ENCODE measurements at regions not wholly inside any gene's neighbourhood (a gene's known extent, or its start where the extent isn't known, plus 50 kb on each side); places are given as distances from the start of the nearest gene placed in this dataset.

DNA sequence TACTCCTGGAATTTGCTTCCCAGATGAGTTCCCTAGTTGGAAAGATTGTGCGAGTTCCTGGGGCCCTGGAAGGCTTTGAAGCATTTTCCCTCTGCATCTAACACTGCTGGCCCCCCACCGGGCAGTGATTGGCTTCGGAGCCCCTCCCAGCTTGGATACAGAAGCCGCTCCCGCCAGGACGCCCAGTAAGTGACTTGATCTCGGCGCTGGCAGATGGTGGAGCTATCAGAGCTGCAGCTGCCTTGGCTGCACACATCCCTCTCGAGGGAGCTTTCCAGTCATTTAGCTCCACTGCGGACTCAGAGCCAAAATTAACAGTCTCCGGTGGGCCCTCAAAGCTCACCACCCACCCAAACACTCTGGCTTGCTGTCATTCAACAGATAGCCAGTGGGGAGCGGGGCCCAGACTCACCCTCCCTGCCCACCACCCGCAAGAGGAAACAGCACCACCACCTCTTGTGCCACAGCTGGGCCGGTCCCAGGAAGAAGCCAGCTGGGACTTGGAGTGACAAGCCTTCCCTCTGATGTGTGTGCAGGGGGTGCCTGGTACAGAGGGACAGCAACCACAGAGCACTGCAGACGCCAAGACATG, 162.3 kb downstream of the TRIM29 start:
- TF ChIP-seq, protein P1, sequence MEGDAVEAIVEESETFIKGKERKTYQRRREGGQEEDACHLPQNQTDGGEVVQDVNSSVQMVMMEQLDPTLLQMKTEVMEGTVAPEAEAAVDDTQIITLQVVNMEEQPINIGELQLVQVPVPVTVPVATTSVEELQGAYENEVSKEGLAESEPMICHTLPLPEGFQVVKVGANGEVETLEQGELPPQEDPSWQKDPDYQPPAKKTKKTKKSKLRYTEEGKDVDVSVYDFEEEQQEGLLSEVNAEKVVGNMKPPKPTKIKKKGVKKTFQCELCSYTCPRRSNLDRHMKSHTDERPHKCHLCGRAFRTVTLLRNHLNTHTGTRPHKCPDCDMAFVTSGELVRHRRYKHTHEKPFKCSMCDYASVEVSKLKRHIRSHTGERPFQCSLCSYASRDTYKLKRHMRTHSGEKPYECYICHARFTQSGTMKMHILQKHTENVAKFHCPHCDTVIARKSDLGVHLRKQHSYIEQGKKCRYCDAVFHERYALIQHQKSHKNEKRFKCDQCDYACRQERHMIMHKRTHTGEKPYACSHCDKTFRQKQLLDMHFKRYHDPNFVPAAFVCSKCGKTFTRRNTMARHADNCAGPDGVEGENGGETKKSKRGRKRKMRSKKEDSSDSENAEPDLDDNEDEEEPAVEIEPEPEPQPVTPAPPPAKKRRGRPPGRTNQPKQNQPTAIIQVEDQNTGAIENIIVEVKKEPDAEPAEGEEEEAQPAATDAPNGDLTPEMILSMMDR (IDR thresholded peaks at IDR 0.05; ENCODE audit: insufficient read depth, low read depth, low read length), result no peak
- no peak for TF ChIP-seq EZH2 (IDR thresholded peaks at IDR 0.05; ENCODE audit: insufficient read depth, low read length)
- Histone ChIP-seq H3K4me2 (ENCODE audit: low read length) (no peak overlapping the region), H3K4me1 (ENCODE audit: insufficient read depth, low read length) (no peaks in the 10 kb centered on the region), H3K9ac (ENCODE audit: low read length) (no peak overlapping the region), H3K27me3 (ENCODE audit: insufficient read depth, low read length) (peaks cover 9% of the 10 kb centered on the region), H3K27ac (ENCODE audit: low read depth, low read length) (no peak overlapping the region), H2AFZ (ENCODE audit: low read depth, low read length) (no peak overlapping the region), H3K36me3 (ENCODE audit: insufficient read depth, low read length) (no peaks in the 10 kb centered on the region), H3K9me3 (ENCODE audit: insufficient read depth, low read depth, low read length) (no peaks in the 10 kb centered on the region), H3K4me3 (ENCODE audit: insufficient read depth, low read depth, low read length) (no peak overlapping the region), H4K20me1 (ENCODE audit: insufficient read depth, low read length) (no peaks in the 10 kb centered on the region), H3K79me2 (ENCODE audit: insufficient read depth, low read length) (no peaks in the 10 kb centered on the region)
- peaks cover 2% of the 10 kb centered on the region for H3K36me3 Mint-ChIP-seq (ENCODE audit: low read depth, unreplicated experiment)
- H3K27me3 Mint-ChIP-seq (ENCODE audit: low read depth, unreplicated experiment), result peaks cover 56% of the 10 kb centered on the region
- no peak overlapping the region for H3K27ac Mint-ChIP-seq (ENCODE audit: unreplicated experiment)
- DNase-seq (ENCODE audit: low read depth) (no peak), FAIRE-seq (no peak)
- peaks cover 7% of the 10 kb centered on the region for H3K9me3 Mint-ChIP-seq (ENCODE audit: unreplicated experiment)
- no peak overlapping the region for H3K4me3 Mint-ChIP-seq (ENCODE audit: unreplicated experiment)
- peaks cover 10% of the 10 kb centered on the region for H3K4me1 Mint-ChIP-seq (ENCODE audit: low read depth, unreplicated experiment)

DNA sequence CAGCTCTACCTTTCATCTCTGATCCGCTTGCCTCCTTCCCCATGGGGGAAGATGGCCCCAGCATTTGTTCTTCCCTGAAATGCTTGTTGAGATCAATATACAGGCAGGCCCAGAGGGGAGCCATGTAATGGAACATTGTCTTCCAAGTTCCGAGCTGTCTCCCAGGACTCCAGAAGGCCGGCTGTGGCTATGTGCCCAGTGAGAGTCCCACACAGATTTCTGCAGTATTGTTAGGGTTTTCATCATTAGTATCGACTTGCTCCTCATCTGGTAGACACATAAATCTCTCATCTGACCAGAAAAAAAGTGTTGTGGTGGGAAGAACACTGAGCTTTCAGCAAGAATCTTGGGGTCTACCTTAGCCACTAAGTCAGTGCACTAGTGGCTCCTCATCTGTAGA, 163.4 kb downstream of the TRIM29 start:
- H3K4me2 ChIP-seq (ENCODE audit: low read length), result no peak overlapping the region
- no peak for FAIRE-seq
- H3K9me3 ChIP-seq (ENCODE audit: insufficient read depth, low read depth, low read length), result no peaks in the 10 kb centered on the region
- peaks cover 9% of the 10 kb centered on the region for H3K27me3 ChIP-seq (ENCODE audit: insufficient read depth, low read length)
- no peak overlapping the region for H3K27ac ChIP-seq (ENCODE audit: low read depth, low read length)
- no peak overlapping the region for H2AFZ ChIP-seq (ENCODE audit: low read depth, low read length)
- no peak overlapping the region for H3K4me3 ChIP-seq (ENCODE audit: insufficient read depth, low read depth, low read length)
- H3K9me3 Mint-ChIP-seq (ENCODE audit: unreplicated experiment), result peaks cover 7% of the 10 kb centered on the region
- H3K36me3 ChIP-seq (ENCODE audit: insufficient read depth, low read length), result no peaks in the 10 kb centered on the region
- no peak for TF ChIP-seq EZH2 (IDR thresholded peaks at IDR 0.05; ENCODE audit: insufficient read depth, low read length)
- TF ChIP-seq, protein P1 (IDR thresholded peaks at IDR 0.05; ENCODE audit: insufficient read depth, low read depth, low read length), result no peak
- H3K4me1 ChIP-seq (ENCODE audit: insufficient read depth, low read length), result no peaks in the 10 kb centered on the region
- no peak for DNase-seq (ENCODE audit: low read depth)
- no peak overlapping the region for H3K4me3 Mint-ChIP-seq (ENCODE audit: unreplicated experiment)
- no peak overlapping the region for H3K27ac Mint-ChIP-seq (ENCODE audit: unreplicated experiment)
- no peaks in the 10 kb centered on the region for H4K20me1 ChIP-seq (ENCODE audit: insufficient read depth, low read length)
- no peak overlapping the region for H3K9ac ChIP-seq (ENCODE audit: low read length)
- H3K4me1 Mint-ChIP-seq (ENCODE audit: low read depth, unreplicated experiment), result peaks cover 10% of the 10 kb centered on the region
- H3K36me3 Mint-ChIP-seq (ENCODE audit: low read depth, unreplicated experiment), result no peaks in the 10 kb centered on the region
- no peaks in the 10 kb centered on the region for H3K79me2 ChIP-seq (ENCODE audit: insufficient read depth, low read length)
- H3K27me3 Mint-ChIP-seq (ENCODE audit: low read depth, unreplicated experiment), result peaks cover 56% of the 10 kb centered on the region

DNA sequence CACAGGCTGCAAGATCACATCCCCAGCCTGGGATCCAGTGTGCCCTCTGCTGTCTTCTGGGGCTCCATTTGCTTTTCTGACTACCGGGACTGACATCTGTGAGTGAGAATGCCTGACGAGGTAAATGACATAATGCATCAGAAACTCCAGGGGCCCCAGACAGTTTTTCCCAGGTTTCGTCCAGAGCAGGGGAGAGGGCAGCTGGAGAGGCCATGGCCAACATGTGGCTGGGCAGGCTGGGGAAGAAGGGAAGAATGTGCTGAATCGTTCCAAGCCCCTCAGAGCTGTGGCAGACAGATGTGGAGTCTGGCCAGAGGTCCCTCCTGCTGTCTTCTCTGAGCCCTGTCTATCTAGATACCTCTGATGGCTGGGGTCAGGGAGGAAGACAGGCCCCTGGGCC, 163.9 kb downstream of the TRIM29 start:
- Mint-ChIP-seq H3K4me1 (ENCODE audit: low read depth, unreplicated experiment) (peaks cover 10% of the 10 kb centered on the region), H3K4me3 (ENCODE audit: unreplicated experiment) (no peak overlapping the region), H3K36me3 (ENCODE audit: low read depth, unreplicated experiment) (no peaks in the 10 kb centered on the region), H3K27me3 (ENCODE audit: low read depth, unreplicated experiment) (peaks cover 52% of the 10 kb centered on the region), H3K27ac (ENCODE audit: unreplicated experiment) (no peak overlapping the region), H3K9me3 (ENCODE audit: unreplicated experiment) (peaks cover 7% of the 10 kb centered on the region)
- no peak overlapping the region for H3K4me2 ChIP-seq (ENCODE audit: low read length)
- no peaks in the 10 kb centered on the region for H3K4me1 ChIP-seq (ENCODE audit: insufficient read depth, low read length)
- H3K27me3 ChIP-seq (ENCODE audit: insufficient read depth, low read length), result peaks cover 9% of the 10 kb centered on the region
- H3K36me3 ChIP-seq (ENCODE audit: insufficient read depth, low read length), result no peaks in the 10 kb centered on the region
- no peaks in the 10 kb centered on the region for H3K79me2 ChIP-seq (ENCODE audit: insufficient read depth, low read length)
- no peak overlapping the region for H2AFZ ChIP-seq (ENCODE audit: low read depth, low read length)
- no peaks in the 10 kb centered on the region for H3K9me3 ChIP-seq (ENCODE audit: insufficient read depth, low read depth, low read length)
- H3K4me3 ChIP-seq (ENCODE audit: insufficient read depth, low read depth, low read length), result no peak overlapping the region
- TF ChIP-seq, protein P1 (IDR thresholded peaks at IDR 0.05; ENCODE audit: insufficient read depth, low read depth, low read length), result no peak
- no peak for TF ChIP-seq EZH2 (IDR thresholded peaks at IDR 0.05; ENCODE audit: insufficient read depth, low read length)
- H3K9ac ChIP-seq (ENCODE audit: low read length), result no peak overlapping the region
- FAIRE-seq, result no peak
- no peak for DNase-seq (ENCODE audit: low read depth)
- H3K27ac ChIP-seq (ENCODE audit: low read depth, low read length), result no peak overlapping the region
- no peaks in the 10 kb centered on the region for H4K20me1 ChIP-seq (ENCODE audit: insufficient read depth, low read length)

Measured in astrocyte (in vitro differentiated cells and primary cell).